Colonic mucosa (tissue), 4 donors: ENCODE measurements at regions not wholly inside any gene's neighbourhood (a gene's known extent, or its start where the extent isn't known, plus 50 kb on each side); places are given as distances from the start of the nearest gene placed in this dataset.

Experiments
- DNase-seq: peaks from one replicate; pipeline ENCODE4 v3.0.0-alpha.2; 2020
- H3K27ac ChIP-seq: fragments of 200-600 bp; one replicate; pipeline ENCODE4 v1.8.0; 2021
- H3K27me3 ChIP-seq: fragments of 200-600 bp; one replicate; pipeline ENCODE4 v1.8.0; 2021
- H3K36me3 ChIP-seq: fragments of 200-600 bp; one replicate; pipeline ENCODE4 v1.8.0; 2021
- H3K4me1 ChIP-seq: fragments of 200-600 bp; one replicate; pipeline ENCODE4 v1.8.0; 2021; ENCODE audit warnings: mild to moderate bottlenecking
- H3K4me3 ChIP-seq: fragments of 200-600 bp; one replicate; pipeline ENCODE4 v1.8.0; 2021
- H3K9ac ChIP-seq, 2 donors: one replicate each; pipeline ENCODE4 v1.7.0; 2013; ENCODE audit warnings: control low read depth in 2 of 2, low read depth in 2 of 2, low read length in 2 of 2
- H3K9me3 ChIP-seq: fragments of 200-600 bp; one replicate; pipeline ENCODE4 v1.8.0; 2021
- intact Hi-C: fragments of 100-400 bp; cut with DNase I; formaldehyde crosslinking; loops from one replicate; pipeline ENCODE4 v1.14.1; 2022
- TF ChIP-seq, protein P1 (sequence below): fragments of 200-600 bp; IDR thresholded peaks from one replicate; pipeline ENCODE4 v1.8.0; 2022; ENCODE audit warnings: antibody characterized with exemption, mild to moderate bottlenecking
- donor health status: healthy.
- donor health status: DM: no; HTN: no; CAD: no.
- donor health status: DM: no; HTN: no; CAD: no.

DNA sequence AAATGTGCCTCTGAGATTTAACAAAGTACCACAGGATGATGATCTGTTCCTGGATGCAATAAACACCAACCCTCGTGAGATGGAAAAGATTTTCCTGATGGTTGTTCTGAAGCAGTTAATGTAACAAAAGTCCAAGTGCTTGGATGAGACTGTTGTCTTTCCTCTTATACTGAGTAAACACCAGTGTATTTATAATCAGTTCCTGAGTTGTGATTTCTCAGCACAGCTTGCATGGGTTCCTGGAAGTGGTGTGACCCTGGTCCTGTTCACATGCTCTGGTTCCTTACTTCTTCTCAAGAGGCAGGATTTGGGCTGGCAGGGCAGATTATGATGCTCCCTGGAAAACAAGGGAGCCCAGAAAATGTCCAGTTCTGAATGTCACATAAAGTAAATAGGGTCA lies 208.2 kb upstream of the USP24 start:
- H3K36me3 ChIP-seq, result no peaks in the 10 kb centered on the region
- no peak overlapping the region for H3K4me3 ChIP-seq
- intact Hi-C loops, result no loop called here
- DNase-seq, result no peak
- no peak overlapping the region for H3K27ac ChIP-seq
- H3K27me3 ChIP-seq, result no peaks in the 10 kb centered on the region
- H3K4me1 ChIP-seq, result no peaks in the 10 kb centered on the region
- TF ChIP-seq, protein P1, sequence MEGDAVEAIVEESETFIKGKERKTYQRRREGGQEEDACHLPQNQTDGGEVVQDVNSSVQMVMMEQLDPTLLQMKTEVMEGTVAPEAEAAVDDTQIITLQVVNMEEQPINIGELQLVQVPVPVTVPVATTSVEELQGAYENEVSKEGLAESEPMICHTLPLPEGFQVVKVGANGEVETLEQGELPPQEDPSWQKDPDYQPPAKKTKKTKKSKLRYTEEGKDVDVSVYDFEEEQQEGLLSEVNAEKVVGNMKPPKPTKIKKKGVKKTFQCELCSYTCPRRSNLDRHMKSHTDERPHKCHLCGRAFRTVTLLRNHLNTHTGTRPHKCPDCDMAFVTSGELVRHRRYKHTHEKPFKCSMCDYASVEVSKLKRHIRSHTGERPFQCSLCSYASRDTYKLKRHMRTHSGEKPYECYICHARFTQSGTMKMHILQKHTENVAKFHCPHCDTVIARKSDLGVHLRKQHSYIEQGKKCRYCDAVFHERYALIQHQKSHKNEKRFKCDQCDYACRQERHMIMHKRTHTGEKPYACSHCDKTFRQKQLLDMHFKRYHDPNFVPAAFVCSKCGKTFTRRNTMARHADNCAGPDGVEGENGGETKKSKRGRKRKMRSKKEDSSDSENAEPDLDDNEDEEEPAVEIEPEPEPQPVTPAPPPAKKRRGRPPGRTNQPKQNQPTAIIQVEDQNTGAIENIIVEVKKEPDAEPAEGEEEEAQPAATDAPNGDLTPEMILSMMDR, result no peak
- no peaks in the 10 kb centered on the region for H3K9me3 ChIP-seq
- H3K9ac ChIP-seq, result no peak overlapping the region

DNA sequence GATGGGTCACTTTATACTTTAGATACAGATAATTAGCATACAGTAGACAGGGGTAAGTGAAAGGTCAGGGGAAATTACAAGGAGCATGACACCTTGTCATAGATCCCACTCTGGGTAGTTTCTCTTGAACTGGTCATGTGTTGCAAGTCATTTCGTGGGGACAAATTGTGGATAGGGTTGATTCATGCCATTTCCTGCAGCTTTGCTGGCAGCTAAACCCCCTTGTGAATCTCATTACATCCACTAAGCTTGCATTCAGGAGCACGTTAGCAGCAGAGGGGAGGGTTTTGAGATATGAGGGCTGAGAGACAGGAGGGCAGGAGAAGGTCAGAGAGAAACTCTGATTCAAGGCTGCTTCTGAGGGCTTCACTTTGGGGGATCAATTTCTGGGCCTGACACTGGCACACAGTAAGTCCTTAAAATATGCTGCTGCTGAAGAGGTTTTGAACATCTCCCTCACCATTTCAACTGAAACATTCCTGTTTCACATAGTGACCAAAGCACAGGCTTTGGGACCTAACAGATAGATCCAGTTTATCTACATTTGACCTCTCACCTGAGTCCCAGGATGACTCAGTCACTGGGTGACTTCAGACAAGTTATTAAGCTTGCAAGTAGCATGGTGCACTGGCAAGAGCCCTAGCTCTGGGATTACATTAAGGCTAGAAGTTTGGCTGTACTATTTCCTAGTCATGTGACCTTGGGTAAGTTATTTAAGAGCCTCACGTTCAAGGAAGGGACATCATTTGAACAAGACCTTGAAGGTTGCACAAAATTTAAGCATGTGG lies 206.0 kb upstream of the USP24 start:
- DNase-seq, result no peak
- TF ChIP-seq, protein P1, result no peak
- H3K4me1 ChIP-seq, result no peaks in the 10 kb centered on the region
- no peaks in the 10 kb centered on the region for H3K36me3 ChIP-seq
- H3K9ac ChIP-seq, result no peak overlapping the region
- H3K9me3 ChIP-seq, result no peaks in the 10 kb centered on the region
- H3K27me3 ChIP-seq, result no peaks in the 10 kb centered on the region
- no peak overlapping the region for H3K27ac ChIP-seq
- H3K4me3 ChIP-seq, result no peak overlapping the region
- intact Hi-C loops, result no loop called here

DNA sequence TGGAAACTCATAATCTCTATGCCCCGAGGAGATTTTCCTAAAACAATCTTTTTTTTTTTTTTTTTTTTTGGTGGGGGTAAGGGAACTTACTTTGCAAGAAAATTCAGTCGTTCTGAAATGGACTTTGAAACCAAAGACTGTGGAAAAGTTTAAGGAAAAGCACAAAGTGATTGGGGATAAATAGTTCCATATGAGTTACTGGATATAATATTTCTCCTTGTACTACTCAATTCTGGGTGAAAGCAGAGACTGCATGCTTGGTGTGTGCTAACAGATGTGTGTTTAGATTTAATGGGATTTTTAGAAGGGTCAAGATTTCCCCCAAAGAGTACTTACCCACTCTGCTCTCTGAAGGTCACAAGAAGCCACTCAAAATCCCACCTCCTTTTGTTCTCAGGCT lies 204.9 kb upstream of the USP24 start:
- no peak for DNase-seq
- H3K27ac ChIP-seq, result no peak overlapping the region
- TF ChIP-seq, protein P1, result no peak
- H3K9ac ChIP-seq, result no peak overlapping the region
- H3K4me3 ChIP-seq, result no peak overlapping the region
- intact Hi-C loops, result no loop called here
- no peaks in the 10 kb centered on the region for H3K4me1 ChIP-seq
- H3K27me3 ChIP-seq, result no peaks in the 10 kb centered on the region
- H3K9me3 ChIP-seq, result no peaks in the 10 kb centered on the region
- H3K36me3 ChIP-seq, result no peaks in the 10 kb centered on the region

DNA sequence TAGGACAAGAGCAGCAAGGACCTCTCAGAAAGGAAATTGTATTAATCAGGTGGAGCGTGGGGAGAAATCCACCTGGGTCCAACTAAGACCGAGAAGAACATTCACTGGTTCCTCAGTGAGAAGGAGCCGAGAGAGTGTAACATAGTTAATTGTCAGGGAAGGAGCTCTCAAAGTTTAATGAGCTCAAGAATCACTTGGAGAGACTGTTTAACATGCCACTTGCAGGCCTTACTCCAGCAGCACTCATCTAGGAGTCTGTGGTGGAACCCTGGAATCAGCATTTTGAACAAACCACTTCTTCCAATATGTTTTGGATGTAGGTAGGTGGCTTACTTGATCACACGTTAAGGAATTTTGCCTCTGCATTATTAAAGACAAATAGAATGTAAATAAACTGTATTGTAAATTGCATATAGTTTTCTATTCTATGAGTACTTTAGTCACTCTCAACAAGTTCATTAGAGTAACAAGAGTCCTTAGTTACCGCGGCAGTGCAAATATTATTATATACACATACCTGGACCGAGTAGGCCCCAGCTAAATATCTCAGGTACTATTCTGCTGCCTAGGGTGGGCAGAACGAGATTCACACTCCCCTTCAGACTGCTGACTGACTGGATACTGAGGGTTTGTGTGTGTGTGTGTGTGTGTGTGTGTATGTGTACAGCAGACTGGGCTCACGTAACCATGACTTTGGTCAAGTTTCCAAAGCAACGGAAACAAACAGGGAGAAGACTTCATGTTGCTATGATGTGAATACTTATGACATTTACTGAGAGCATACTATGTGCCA lies 203.2 kb upstream of the USP24 start:
- TF ChIP-seq, protein P1, result no peak
- intact Hi-C loops, result no loop called here
- Histone ChIP-seq H3K9me3 (no peaks in the 10 kb centered on the region), H3K4me1 (no peaks in the 10 kb centered on the region), H3K9ac (no peak overlapping the region), H3K36me3 (no peaks in the 10 kb centered on the region), H3K27me3 (no peaks in the 10 kb centered on the region), H3K4me3 (no peak overlapping the region), H3K27ac (no peak overlapping the region)
- no peak for DNase-seq

DNA sequence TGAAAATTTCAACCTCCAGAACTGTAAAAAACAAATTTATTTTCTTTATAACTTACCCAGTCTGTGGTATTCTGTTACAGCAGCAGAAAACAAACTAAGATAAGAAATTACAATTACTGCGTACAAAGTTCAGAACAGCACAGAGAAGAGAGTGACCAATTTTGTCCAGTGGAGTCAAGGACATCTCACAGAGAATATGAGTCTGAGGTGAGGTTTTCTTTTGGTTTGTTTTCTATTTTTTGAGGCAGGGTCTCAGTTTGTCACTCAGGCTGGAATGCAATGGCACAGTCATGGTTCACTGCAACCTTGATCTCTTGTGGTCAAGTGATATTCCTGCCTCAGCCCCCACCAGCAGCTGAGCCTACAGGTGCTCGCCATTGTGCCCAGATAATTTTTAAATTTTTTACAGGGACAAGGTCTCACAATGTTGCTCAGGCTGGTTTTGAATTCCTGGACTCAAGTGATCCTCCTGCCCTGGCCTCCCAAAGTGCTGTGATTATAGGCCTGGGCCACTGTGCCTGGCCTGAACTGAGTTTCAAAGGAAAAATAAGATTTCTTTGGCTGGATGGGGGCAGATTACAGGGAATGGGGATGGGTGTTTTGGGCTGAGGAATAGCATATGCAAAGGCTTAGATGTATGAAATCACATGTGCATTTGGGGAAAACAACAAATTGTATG lies 201.1 kb upstream of the USP24 start:
- no peak overlapping the region for H3K27ac ChIP-seq
- no peak for DNase-seq
- TF ChIP-seq, protein P1, result no peak
- no peak overlapping the region for H3K4me3 ChIP-seq
- no peaks in the 10 kb centered on the region for H3K36me3 ChIP-seq
- H3K4me1 ChIP-seq, result no peaks in the 10 kb centered on the region
- H3K9me3 ChIP-seq, result no peaks in the 10 kb centered on the region
- no peak overlapping the region for H3K9ac ChIP-seq
- no peaks in the 10 kb centered on the region for H3K27me3 ChIP-seq
- intact Hi-C loops, result no loop called here
